Non-pigmented ciliary epithelial cell (primary cell): ENCODE measurements at regions not wholly inside any gene's neighbourhood (a gene's known extent, or its start where the extent isn't known, plus 50 kb on each side); places are given as distances from the start of the nearest gene placed in this dataset.
"Not testable (repeated sequence)": the region's sequence is repeated elsewhere in the genome, so short reads cannot be mapped to it uniquely, and the experiment has no call there.

ENCODE experiments used
- DNase-seq: peaks from one replicate; pipeline ENCODE4 v3.0.0-alpha.2; 2010; ENCODE audit warnings: low read depth

DNA sequence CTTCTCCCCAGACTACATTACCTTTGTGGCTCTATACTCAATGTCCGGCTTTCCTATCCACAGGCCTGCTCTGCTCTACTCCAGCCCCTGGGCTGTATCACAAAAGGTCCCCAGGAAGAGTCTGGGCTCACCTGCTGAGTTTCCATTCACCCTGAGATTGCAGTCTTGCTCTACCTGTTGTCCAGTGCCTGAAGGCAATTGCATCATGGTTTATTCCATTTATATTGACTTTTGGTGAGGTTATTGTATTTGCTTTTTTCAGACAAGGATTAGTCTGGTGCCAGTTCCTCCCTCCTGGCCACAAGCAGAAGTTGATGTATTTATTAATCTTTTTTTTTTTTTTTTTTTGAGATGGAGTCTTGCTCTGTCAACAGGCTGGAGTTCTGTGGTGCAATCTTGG lies 273.1 kb downstream of the XPNPEP1 start:
- no peak for DNase-seq

DNA sequence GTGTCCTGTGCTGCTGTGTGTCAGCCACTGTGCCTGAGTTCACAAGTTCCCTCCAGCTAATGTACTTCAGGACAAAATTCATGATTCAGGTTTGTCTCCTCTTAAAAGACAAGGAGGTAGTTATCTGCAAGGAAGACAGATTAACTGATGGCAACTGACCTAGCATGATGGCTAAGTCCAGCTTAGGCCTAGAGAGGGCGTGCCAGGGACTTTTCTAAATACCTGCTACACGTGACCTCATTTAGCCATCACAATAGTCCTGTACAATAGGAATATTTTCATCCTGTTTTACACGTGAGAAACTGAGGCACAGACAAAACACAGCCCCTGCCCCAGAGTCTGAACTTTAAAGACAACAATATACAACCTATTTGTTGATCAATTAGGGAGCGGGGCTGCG lies 275.7 kb downstream of the XPNPEP1 start:
- DNase-seq: no peak

DNA sequence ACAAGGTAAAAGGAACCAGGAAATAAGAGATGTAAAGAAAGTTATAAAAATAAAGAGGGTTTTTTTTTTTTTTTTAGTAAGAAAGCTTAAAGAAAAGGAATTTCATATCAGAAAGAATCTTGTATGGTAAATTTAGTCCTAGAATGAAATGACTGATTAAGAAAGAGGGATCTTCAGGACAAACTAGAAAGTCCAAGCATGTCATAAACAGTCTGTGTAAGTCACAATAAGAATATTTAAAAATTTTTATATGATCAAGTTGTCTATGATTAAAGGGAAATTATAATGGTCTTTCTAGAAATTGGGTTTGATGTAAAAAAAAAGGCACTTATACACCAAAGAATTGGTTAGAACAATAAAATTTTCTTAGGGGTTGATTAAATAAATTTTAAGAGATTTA lies 289.5 kb downstream of the XPNPEP1 start:
- no peak for DNase-seq

- DNase-seq: not testable (repeated sequence)
These were observed 290.3 kb downstream of the XPNPEP1 start for GRCh38 chr10:109633017-109633416.

DNA sequence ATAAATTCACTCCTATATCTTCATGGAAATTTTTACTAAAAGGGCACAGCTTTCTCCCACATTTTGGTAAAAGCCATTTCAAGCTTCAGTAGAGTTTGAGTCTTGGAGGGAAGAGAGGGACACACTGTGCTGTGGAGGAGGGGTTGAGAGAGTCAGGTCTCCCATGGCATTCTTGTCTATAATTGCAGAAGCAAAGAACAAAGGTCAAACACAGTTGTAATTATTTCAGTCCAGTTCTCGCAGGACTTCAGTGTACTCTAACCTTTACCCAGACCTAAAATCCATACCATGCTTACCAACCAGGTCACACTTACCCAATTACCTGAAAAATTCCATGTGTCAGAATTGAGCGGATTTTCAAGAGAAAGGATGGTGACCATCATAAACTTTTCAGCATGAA lies 298.4 kb downstream of the XPNPEP1 start:
- no peak for DNase-seq

DNA sequence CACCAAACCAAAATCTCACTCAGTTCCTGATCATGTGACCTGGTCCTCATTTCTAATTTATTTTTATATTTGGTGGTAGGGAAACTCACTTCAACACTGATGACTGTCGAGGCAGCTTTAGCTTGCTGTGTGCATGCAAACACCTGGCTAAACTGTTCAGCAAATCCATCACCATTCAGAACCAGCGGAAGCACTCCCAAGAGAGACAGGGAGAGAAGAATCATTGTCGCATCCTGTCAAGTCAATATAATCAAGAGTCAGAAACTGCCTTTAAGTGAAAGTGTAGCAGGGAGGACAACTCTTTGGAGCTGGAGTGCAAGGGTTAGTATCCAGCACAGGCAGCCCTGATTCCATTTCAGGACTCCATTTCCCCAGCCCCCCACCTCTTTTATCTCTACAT lies 300.7 kb downstream of the XPNPEP1 start:
- no peak for DNase-seq

DNA sequence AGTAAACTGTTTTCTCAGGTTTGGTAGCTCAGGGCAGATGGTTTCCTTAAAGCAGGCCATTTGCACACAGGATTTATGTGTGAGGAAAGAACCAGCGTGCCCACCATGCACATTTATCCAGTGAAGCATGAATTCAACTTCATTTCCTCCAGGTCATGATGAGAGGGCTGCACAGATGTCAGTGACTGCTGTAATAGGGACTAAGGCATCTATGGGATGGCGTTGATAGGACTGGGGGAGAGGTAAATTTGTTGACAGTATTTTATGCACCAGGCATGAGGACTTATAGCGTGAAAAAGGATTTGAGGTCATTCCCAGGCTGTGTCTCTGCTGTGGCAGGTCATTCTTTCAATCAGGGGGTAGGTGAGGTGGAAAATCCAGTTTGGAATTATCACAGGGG lies 302.9 kb downstream of the XPNPEP1 start:
- DNase-seq: no peak

GRCh38 chr10:109619914-109620313 lies 303.4 kb downstream of the XPNPEP1 start:
- DNase-seq: no peak

DNA sequence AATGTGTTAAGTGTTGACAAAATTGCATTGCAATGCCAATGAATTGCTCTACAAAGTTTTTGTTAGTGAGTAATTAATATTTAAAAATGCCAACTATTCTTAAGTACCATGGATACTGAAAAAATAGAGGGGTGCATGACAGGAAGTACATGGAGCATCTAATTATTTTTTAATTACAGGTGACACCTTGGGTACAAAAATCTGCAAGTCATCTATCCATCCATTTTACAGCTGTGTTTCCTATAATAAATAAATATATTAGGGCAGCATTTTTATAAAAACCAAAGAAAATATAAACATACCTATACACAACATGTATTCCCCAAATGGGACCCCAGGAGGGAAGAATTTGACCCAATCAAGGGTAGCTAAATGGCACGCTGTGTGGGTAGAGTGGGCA lies 304.6 kb downstream of the XPNPEP1 start:
- DNase-seq: no peak

- DNase-seq: no peak
These were observed 305.0 kb downstream of the XPNPEP1 start for GRCh38 chr10:109618301-109618700.

GRCh38 chr10:109616359-109616980 lies 306.8 kb downstream of the XPNPEP1 start:
- DNase-seq: no peak

GRCh38 chr10:109595356-109595755 lies 328.0 kb downstream of the XPNPEP1 start:
- not testable (repeated sequence) for DNase-seq

GRCh38 chr10:109593682-109594081 lies 329.6 kb downstream of the XPNPEP1 start:
- no peak for DNase-seq

GRCh38 chr10:109592391-109592790 lies 330.9 kb downstream of the XPNPEP1 start:
- DNase-seq: no peak

GRCh38 chr10:109591601-109592000 lies 331.7 kb downstream of the XPNPEP1 start:
- no peak for DNase-seq

GRCh38 chr10:109588259-109588658 lies 335.1 kb downstream of the XPNPEP1 start:
- no peak for DNase-seq

- no peak for DNase-seq
These were observed 335.9 kb downstream of the XPNPEP1 start for GRCh38 chr10:109587366-109587765.

- DNase-seq: no peak
These were observed 366.9 kb downstream of the XPNPEP1 start for GRCh38 chr10:109556399-109556798.

DNA sequence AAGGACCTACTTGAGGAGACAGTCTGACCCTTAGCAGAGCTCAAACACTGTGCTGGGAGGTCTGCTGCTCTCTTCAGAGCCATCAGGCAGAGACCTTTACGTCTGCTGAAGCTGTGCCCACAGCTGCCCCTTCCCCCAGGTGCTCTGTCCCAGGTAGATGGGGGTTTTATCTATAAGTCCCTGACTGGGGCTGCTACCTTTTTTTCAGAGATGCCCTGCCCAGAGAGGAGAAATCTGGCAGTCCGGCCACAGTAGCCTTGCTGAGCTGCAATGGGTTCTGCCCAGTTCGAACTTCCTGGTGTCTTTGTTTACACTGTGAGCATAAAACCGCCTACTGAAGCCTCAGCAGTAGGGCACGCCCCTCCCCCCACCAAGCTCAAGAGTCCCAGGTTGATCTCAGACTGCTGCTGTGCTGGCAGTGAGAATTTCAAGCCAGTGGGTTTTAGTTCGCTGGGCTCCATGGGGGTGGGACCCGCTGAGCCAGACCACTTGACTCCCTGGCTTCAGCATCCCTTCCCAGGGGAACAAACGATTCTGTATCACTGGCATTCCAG lies 381.2 kb downstream of the XPNPEP1 start:
- DNase-seq: not testable (repeated sequence)

- DNase-seq: no peak
These were observed 389.1 kb downstream of the XPNPEP1 start for GRCh38 chr10:109534193-109534592.

DNA sequence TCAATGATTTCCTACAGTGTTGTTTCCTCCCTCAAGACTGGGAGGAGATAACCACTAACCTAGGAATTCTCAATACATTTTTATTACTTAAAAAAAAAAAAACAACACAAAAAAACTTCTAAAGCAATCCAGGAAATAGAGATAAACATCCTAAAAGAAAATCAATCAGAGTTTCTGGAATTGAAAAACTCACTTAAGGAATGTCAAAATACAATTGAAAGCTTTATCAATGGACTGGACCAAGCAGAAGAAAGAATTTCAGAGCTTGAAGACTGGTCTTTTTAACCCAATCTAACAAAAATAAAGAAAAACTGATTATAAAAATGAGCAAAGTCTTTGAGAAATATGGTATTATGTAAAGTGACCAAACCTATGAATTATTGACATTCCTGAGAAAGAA lies 394.1 kb downstream of the XPNPEP1 start:
- DNase-seq: no peak

DNA sequence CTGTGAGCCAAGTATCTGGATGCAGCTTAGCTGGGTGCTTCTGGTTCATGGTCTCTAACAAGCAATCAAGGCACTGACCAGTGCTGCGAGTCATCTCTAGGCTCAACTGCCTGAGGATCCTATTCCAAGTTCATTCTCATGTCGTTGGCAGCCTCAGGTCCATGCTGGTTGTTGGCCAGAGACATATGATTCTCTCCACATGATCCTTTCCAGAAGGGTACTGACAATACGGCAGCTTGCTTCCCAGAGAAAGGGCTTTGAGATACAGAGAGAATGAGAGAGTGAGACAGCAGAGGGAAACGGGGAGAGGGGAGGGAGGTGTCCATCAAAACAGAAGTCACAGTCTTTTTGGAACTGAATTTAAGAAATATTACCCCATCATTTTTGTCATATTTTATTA lies 405.6 kb downstream of the XPNPEP1 start:
- no peak for DNase-seq

DNA sequence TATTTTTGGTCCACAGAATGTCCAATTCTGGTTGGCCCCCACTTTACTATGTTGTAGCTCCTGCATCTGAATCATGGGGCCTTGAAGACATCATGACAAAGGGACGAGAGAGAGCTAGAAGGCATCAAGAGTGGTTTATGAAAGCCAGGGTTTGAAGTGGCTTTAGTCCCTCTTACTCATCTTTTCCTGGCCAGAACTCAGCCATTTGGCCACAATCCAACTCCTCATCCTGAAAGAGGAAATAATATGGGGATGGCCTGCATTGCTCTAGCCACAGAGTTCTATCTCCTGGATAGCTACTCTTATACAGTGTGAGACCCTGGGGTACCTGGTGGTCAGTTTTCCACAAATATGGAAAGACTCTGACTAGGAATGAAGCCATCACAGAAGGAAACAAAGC lies 418.9 kb downstream of the XPNPEP1 start:
- no peak for DNase-seq

DNA sequence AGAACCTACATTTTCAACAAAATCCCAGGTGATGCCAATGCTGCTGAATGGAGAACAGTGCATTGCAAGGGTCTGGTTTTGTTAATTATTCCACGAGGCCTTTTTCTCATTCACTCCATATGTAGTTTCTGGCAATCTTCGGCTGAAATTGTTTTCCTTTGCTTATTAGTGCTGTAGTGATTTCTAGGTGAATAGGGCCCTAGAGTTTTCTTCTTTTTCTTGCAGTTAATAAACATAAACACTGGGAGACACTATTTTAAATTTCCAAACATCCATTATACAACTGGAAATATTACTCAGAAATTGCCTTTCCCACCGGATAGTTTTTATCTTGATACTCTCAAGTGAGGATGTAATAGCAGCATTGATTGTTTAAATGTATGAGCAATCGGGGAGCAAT lies 435.6 kb downstream of the XPNPEP1 start:
- DNase-seq: no peak
